H1 (cell line): ENCODE measurements at regions not wholly inside any gene's neighbourhood (a gene's known extent, or its start where the extent isn't known, plus 50 kb on each side); places are given as distances from the start of the nearest gene placed in this dataset.

Experiments used
- CTCF ChIA-PET: fragments of 300-600 bp; sonication (Branson Sonifier 250); formaldehyde crosslinking; loops from one replicate; lab custom pipeline; 2021; ENCODE audit not compliant: partially characterized antibody; lab: Charles Lee
- POLR2A ChIA-PET: fragments of 300-600 bp; sonication (Branson Sonifier 250); formaldehyde crosslinking; loops from one replicate; lab custom pipeline; 2021; ENCODE audit warnings: inconsistent platforms; ENCODE audit not compliant: partially characterized antibody; lab: Charles Lee
- DNase-seq, 2 experiments: peaks; one replicate each; pipeline versions ENCODE4 v3.0.0 to v3.0.0-alpha.2; 2010 to 2022; ENCODE audit warnings: low spot score in 2 of 2, low read depth in 1 of 2, mixed read lengths in 1 of 2
- FAIRE-seq: peaks from 2 replicates; lab custom pipeline; 2011; peaks lifted over from hg19 to GRCh38; lab: Jason Lieb, UNC
- H2AFZ ChIP-seq: 2 replicates; pipeline ENCODE4 v1.8.1; 2012; ENCODE audit warnings: low read length, inconsistent platforms
- H2AK5ac ChIP-seq: 2 replicates; pipeline ENCODE4 v1.6.1; 2013; ENCODE audit warnings: low read depth, low read length
- H2BK120ac ChIP-seq: replicated peaks from 2 replicates; pipeline ENCODE3; 2013; ENCODE audit warnings: low read depth, low read length, inconsistent platforms
- H2BK12ac ChIP-seq: 2 replicates; pipeline ENCODE4 v1.6.1; 2013; ENCODE audit warnings: low read depth, low read length
- H2BK15ac ChIP-seq: 2 replicates; pipeline ENCODE4 v1.6.1; 2013; ENCODE audit warnings: low read length
- H2BK20ac ChIP-seq: 2 replicates; pipeline ENCODE4 v1.6.1; 2013; ENCODE audit warnings: low read length
- H2BK5ac ChIP-seq: 2 replicates; pipeline ENCODE4 v1.6.1; 2013; ENCODE audit warnings: low read depth, low read length
- H3K14ac ChIP-seq: 2 replicates; pipeline ENCODE4 v1.6.1; 2013; ENCODE audit warnings: inconsistent platforms; ENCODE audit not compliant: insufficient read length
- H3K18ac ChIP-seq: 2 replicates; pipeline ENCODE4 v1.6.1; 2013; ENCODE audit warnings: low read length; ENCODE audit errors: extremely low read depth
- H3K23ac ChIP-seq: 2 replicates; pipeline ENCODE4 v1.6.1; 2013; ENCODE audit warnings: inconsistent platforms; ENCODE audit not compliant: insufficient read length
- H3K23me2 ChIP-seq: 2 replicates; pipeline ENCODE4 v1.6.1; 2013; ENCODE audit warnings: low read depth, low read length
- H3K27ac ChIP-seq: 2 replicates; pipeline ENCODE4 v1.6.1; 2011; ENCODE audit warnings: low read depth, low read length, inconsistent platforms
- H3K27me3 ChIP-seq, 4 experiments: replicated peaks in 1 of 4; 1 replicate in 1 of 4; 2 replicates in 3 of 4; pipeline versions ENCODE4 v1.6.1 to v1.8.1; 2011 to 2013; ENCODE audit warnings: low read length in 3 of 4, mild to moderate bottlenecking in 3 of 4, inconsistent platforms in 2 of 4, mixed read lengths in 2 of 4, moderate library complexity in 1 of 4; ENCODE audit not compliant: control insufficient read depth in 3 of 4, insufficient read depth in 3 of 4; ENCODE audit errors: extremely low read depth in 1 of 4
- H3K36me3 ChIP-seq, 4 experiments: 2 replicates each; pipeline versions ENCODE4 v1.6.1 to v1.8.1; 2011 to 2013; ENCODE audit warnings: mild to moderate bottlenecking in 4 of 4, low read length in 3 of 4, moderate library complexity in 2 of 4, control low read depth in 1 of 4, inconsistent platforms in 1 of 4; ENCODE audit not compliant: insufficient read depth in 4 of 4, control insufficient read depth in 2 of 4
- H3K4ac ChIP-seq: replicated peaks from 2 replicates; pipeline ENCODE3; 2013; ENCODE audit warnings: low read length, low read depth, mixed read lengths, inconsistent platforms; ENCODE audit not compliant: insufficient read length
- H3K4me1 ChIP-seq, 4 experiments: replicated peaks in 1 of 4; 1 replicate in 1 of 4; 2 replicates in 3 of 4; pipeline versions ENCODE4 v1.6.1 to v1.8.1; 2011 to 2013; ENCODE audit warnings: low read length in 3 of 4, inconsistent platforms in 2 of 4, mixed read lengths in 1 of 4; ENCODE audit not compliant: insufficient read depth in 4 of 4, control insufficient read depth in 3 of 4
- H3K4me2 ChIP-seq, 2 experiments: 2 replicates each; pipeline versions ENCODE4 v1.6.1 to v1.8.1; 2011 to 2013; ENCODE audit warnings: low read depth in 2 of 2, low read length in 2 of 2, control low read depth in 1 of 2, inconsistent platforms in 1 of 2, mild to moderate bottlenecking in 1 of 2; ENCODE audit not compliant: insufficient read depth in 1 of 2
- H3K4me3 ChIP-seq, 4 experiments: fragments of 200-600, 300-600 bp in 1 of 4; sonication (generic), shearing (Covaris generic), sonication (Bioruptor Twin) in 1 of 4; 2 replicates each; pipeline versions ENCODE4 v1.5.1 to v1.8.1; 2011 to 2016; ENCODE audit warnings: low read length in 4 of 4, low read depth in 3 of 4, control low read depth in 2 of 4, inconsistent platforms in 2 of 4, mild to moderate bottlenecking in 2 of 4, mixed read lengths in 1 of 4, moderate library complexity in 1 of 4; ENCODE audit not compliant: insufficient read depth in 2 of 4; ENCODE audit errors: extremely low read depth in 1 of 4
- H3K56ac ChIP-seq: replicated peaks from 2 replicates; pipeline ENCODE3; 2013; ENCODE audit warnings: low read depth, mild to moderate bottlenecking, mixed read lengths, low read length, inconsistent platforms; ENCODE audit not compliant: insufficient read length
- H3K79me1 ChIP-seq: 2 replicates; pipeline ENCODE4 v1.6.1; 2013; ENCODE audit warnings: low read depth, low read length, control low read depth
- H3K79me2 ChIP-seq, 2 experiments: 2 replicates each; pipeline versions ENCODE4 v1.6.1 to v1.8.1; 2012 to 2013; ENCODE audit warnings: low read length in 2 of 2, mild to moderate bottlenecking in 2 of 2, inconsistent platforms in 1 of 2; ENCODE audit not compliant: insufficient read depth in 2 of 2, control insufficient read depth in 1 of 2
- H3K9ac ChIP-seq, 4 experiments: replicated peaks in 1 of 4; 1 replicate in 1 of 4; 2 replicates in 3 of 4; pipeline versions ENCODE4 v1.6.1 to v1.8.1; 2011 to 2013; ENCODE audit warnings: low read depth in 3 of 4, low read length in 3 of 4, control low read depth in 2 of 4, mild to moderate bottlenecking in 2 of 4, moderate library complexity in 2 of 4, inconsistent platforms in 1 of 4; ENCODE audit errors: extremely low read depth in 1 of 4
- H3K9me3 ChIP-seq, 2 experiments: 2 replicates each; pipeline versions ENCODE4 v1.6.1 to v1.8.1; 2012 to 2013; ENCODE audit warnings: mild to moderate bottlenecking in 2 of 2, moderate library complexity in 2 of 2, control low read depth in 1 of 2, inconsistent platforms in 1 of 2, low read depth in 1 of 2, low read length in 1 of 2, mixed read lengths in 1 of 2; ENCODE audit not compliant: insufficient read depth in 2 of 2
- H4K20me1 ChIP-seq, 2 experiments: replicated peaks in 1 of 2; 2 replicates each; pipeline versions ENCODE3 to v1.8.1; 2011 to 2013; ENCODE audit warnings: inconsistent platforms in 2 of 2, low read length in 2 of 2, mild to moderate bottlenecking in 1 of 2; ENCODE audit not compliant: insufficient read depth in 2 of 2, control insufficient read depth in 1 of 2
- H4K5ac ChIP-seq: 2 replicates; pipeline ENCODE4 v1.6.1; 2013; ENCODE audit warnings: low read length, low read depth, mixed read lengths, inconsistent platforms; ENCODE audit not compliant: insufficient read length
- H4K8ac ChIP-seq: 2 replicates; pipeline ENCODE4 v1.8.0; 2013; ENCODE audit warnings: mild to moderate bottlenecking, moderate library complexity, low read length, inconsistent platforms; ENCODE audit not compliant: insufficient read depth; ENCODE audit errors: extremely low read depth
- H4K91ac ChIP-seq: replicated peaks from 2 replicates; pipeline ENCODE3; 2013; ENCODE audit warnings: low read length, mixed read lengths, inconsistent platforms; ENCODE audit not compliant: insufficient read length
- BCL11A ChIP-seq, 2 experiments: IDR thresholded peaks; one replicate each; pipeline ENCODE4 v1.6.1; 2011; ENCODE audit warnings: low read depth in 2 of 2, low read length in 2 of 2, mild to moderate bottlenecking in 2 of 2
- CHD2 ChIP-seq: IDR thresholded peaks from 2 replicates; pipeline ENCODE4 v1.6.1; 2012; ENCODE audit warnings: low read length, improper control_type of control experiment
- CREB1 ChIP-seq: IDR thresholded peaks from 2 replicates; pipeline ENCODE4 v1.6.1; 2012; ENCODE audit warnings: inconsistent platforms
- KDM1A ChIP-seq: fragments of 200-600, 300-600 bp; sonication (generic); IDR thresholded peaks from 2 replicates; pipeline ENCODE4 v1.7.1; 2016; ENCODE audit warnings: mild to moderate bottlenecking, low read length, borderline replicate concordance
- KDM5A ChIP-seq: fragments of 200-600 bp; IDR thresholded peaks from 2 replicates; pipeline ENCODE4 v1.7.1; 2012; ENCODE audit warnings: mild to moderate bottlenecking, low read length, inconsistent platforms, mixed read lengths
- NRF1 ChIP-seq: IDR thresholded peaks from 2 replicates; pipeline ENCODE4 v1.6.1; 2011; ENCODE audit warnings: mild to moderate bottlenecking, low read depth, low read length, improper control_type of control experiment
- PHF8 ChIP-seq: fragments of 200-600 bp; sonication (generic); conservative IDR thresholded peaks from 2 replicates; pipeline ENCODE4 v1.7.1; 2012; ENCODE audit warnings: low read depth, mild to moderate bottlenecking, inconsistent platforms, low read length, moderate library complexity
- SUZ12 ChIP-seq: fragments of 200-600 bp; sonication (generic); IDR thresholded peaks from 2 replicates; pipeline ENCODE4 v1.6.1; 2012; ENCODE audit warnings: mild to moderate bottlenecking, inconsistent platforms, low read length, moderate library complexity, mixed read lengths
- TAF1 ChIP-seq: IDR thresholded peaks from 2 replicates; pipeline ENCODE4 v1.6.1; 2011; ENCODE audit warnings: mild to moderate bottlenecking, low read depth, low read length
- YY1 ChIP-seq: IDR thresholded peaks from 2 replicates; pipeline ENCODE4 v1.6.1; 2011; ENCODE audit warnings: low read depth, mild to moderate bottlenecking, low read length
- ZNF274 ChIP-seq: IDR thresholded peaks from 2 replicates; pipeline ENCODE4 v1.7.0; 2012; ENCODE audit warnings: low read length, borderline replicate concordance; ENCODE audit errors: extremely low read depth
- WGBS, 2 experiments: shearing (Covaris generic) in 1 of 2; methylation state at CpG; one replicate each; pipeline versions ENCODE4 v1.1.6 to v1.1.7; 2013 to 2015; ENCODE audit warnings: low lambda C conversion rate in 2 of 2, mixed read lengths in 2 of 2, inconsistent platforms in 1 of 2, low coverage in 1 of 2, missing lambda C conversion rate in 1 of 2; ENCODE audit not compliant: insufficient replicate concordance in 2 of 2, insufficient coverage in 1 of 2, insufficient read length in 1 of 2; ENCODE audit errors: extremely low coverage in 1 of 2, missing lambda C conversion rate in 1 of 2; 5-methylcytosine and 5-hydroxymethylcytosine counted together

DNA sequence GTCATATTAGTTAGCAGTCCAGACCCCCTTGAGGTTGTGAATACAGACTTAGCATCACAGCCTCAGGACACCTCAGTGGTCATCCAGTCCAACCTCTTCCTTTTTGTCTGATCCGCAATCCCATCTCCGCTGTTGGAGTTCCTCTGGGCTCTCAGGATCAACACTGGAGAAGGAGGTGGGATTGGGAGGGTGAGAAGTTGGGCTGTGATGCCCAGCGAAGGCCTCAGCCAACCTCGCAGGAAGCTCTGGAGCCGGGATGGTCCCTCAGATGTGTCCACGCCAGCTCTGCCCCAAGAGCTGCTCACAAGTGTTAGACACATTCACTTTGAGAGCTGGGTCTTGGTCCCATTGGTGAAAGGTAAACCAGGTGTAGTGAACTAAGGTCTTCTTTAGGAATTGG is 74.9 kb upstream of the AFF3 start:
- Histone ChIP-seq H3K36me3 (no peaks in the 10 kb centered on the region), H3K23ac (no peak overlapping the region), H3K4me3 (no peak overlapping the region), H4K5ac (no peak overlapping the region), H3K4me2 (no peak overlapping the region), H4K8ac (no peak overlapping the region), H3K18ac (no peak overlapping the region), H3K79me2 (no peaks in the 10 kb centered on the region), H2AK5ac (no peak overlapping the region), H3K27me3 (no peaks in the 10 kb centered on the region; a peak in 1 of 7 replicates), H4K20me1 (no peaks in the 10 kb centered on the region), H3K9ac (no peak overlapping the region), H2BK12ac (no peak overlapping the region), H3K27ac (no peak overlapping the region), H3K9me3 (no peaks in the 10 kb centered on the region), H3K56ac (no peak overlapping the region), H3K79me1 (no peaks in the 10 kb centered on the region), H2BK20ac (no peak overlapping the region), H2BK120ac (no peak overlapping the region), H2BK15ac (no peak overlapping the region), H2AFZ (no peak overlapping the region), H4K91ac (no peak overlapping the region), H2BK5ac (no peak overlapping the region), H3K23me2 (no peaks in the 10 kb centered on the region), H3K14ac (no peak overlapping the region), H3K4ac (no peak overlapping the region), H3K4me1 (no peaks in the 10 kb centered on the region)
- TF ChIP-seq KDM1A, result no peak
- TF ChIP-seq PHF8, result no peak
- TF ChIP-seq TAF1, result no peak
- no peak for TF ChIP-seq CREB1
- no peak for TF ChIP-seq CHD2
- no peak for TF ChIP-seq BCL11A (IDR thresholded peaks at IDR 0.05; ENCODE audit: low read depth in 2 of 2, low read length in 2 of 2)
- no peak for TF ChIP-seq ZNF274
- TF ChIP-seq SUZ12, result no peak
- no peak for TF ChIP-seq YY1
- TF ChIP-seq NRF1, result no peak
- no peak for TF ChIP-seq KDM5A
- DNase-seq (no peak), FAIRE-seq (no peak)
- ChIA-PET CTCF (no interaction called here), POLR2A (no interaction called here)
- WGBS, 2 experiments, result 79% methylated on average over 6 of the region's 6 CpGs; no CpG with 5 or more reads in 1 of the 2 experiments
